Prostate gland (tissue), 1 donor: ENCODE measurements at regions not wholly inside any gene's neighbourhood (a gene's known extent, or its start where the extent isn't known, plus 50 kb on each side); places are given as distances from the start of the nearest gene placed in this dataset.

ENCODE experiments used
- POLR2A ChIP-seq: fragments of 450-650 bp; IDR thresholded peaks from one replicate; pipeline ENCODE4 v1.6.1; 2016; ENCODE audit warnings: antibody characterized with exemption, mild to moderate bottlenecking
- POLR2AphosphoS5 ChIP-seq: sonication (generic); formaldehyde crosslinking; IDR thresholded peaks from one replicate; pipeline ENCODE4 v1.6.1; 2017; ENCODE audit warnings: antibody characterized with exemption

DNA sequence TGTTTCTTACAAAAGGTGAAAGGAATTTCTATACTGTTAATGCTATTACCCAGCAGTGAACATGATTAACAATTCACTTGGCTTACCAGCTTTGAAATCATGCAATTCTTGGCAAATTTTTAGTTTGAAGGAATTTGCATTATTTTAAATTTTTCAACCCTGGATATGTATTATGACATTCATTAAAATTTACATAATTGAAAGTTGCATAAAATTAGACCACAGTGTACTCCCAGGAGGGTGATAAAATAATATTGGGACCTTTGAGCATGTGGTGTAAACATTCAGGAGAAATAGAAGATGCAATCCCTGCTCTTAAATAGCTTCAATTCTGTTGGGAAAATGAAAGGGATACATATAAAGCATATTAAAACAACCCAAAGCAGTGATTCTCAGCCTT is 412.2 kb upstream of the SGCD start:
- TF ChIP-seq POLR2AphosphoS5 (no peak), POLR2A (no peak)
